ENCODE measurements at regions not wholly inside any gene's neighbourhood (a gene's known extent, or its start where the extent isn't known, plus 50 kb on each side); places are given as distances from the start of the nearest gene placed in this dataset.

DNA sequence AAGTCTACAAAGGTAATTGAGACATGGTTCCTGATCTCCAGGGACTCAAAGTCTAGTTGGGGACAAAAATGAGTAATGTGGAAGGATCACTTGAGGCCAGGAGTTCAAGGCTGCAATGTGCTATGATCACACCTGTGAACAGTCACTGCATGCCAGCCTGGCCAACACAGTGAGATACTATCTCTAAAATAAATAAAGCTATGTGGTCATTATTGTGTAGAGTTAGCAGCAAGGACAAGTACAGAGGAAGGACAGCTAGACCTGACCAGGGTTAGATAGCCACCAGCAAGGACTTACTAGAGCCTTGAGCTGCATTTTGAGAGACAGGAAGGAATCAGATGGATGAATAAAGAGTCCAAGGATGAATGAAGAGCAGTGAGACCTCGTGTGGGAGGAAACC lies 166.5 kb downstream of the MINAR1 start:
- POLR2A ChIA-PET = no interaction called here
- 44% methylated on average over 1 of the region's 1 CpG for WGBS (ENCODE audit: low lambda C conversion rate)
- TF ChIP-seq SMC3 (IDR thresholded peaks at IDR 0.05; ENCODE audit: low read depth, low read length) (no peak), FOXJ3 (CRISPR knock-in tag; IDR thresholded peaks at IDR 0.05) (no peak), RXRA (IDR thresholded peaks at IDR 0.05; ENCODE audit: borderline replicate concordance, low read depth) (no peak), CHD2 (IDR thresholded peaks at IDR 0.05; ENCODE audit: low read length, partially characterized antibody) (no peak), TEAD4 (IDR thresholded peaks at IDR 0.05; ENCODE audit: borderline replicate concordance, insufficient read depth) (no peak), TAF1 (IDR thresholded peaks at IDR 0.05; ENCODE audit: borderline replicate concordance, low read depth, low read length) (no peak), POLR2AphosphoS5 (IDR thresholded peaks at IDR 0.05; ENCODE audit: low read depth, low read length) (no peak), FOXM1 (IDR thresholded peaks at IDR 0.05; ENCODE audit: low read depth) (no peak), ELF1 (IDR thresholded peaks at IDR 0.05) (no peak)
- TF ChIP-seq, protein P1, sequence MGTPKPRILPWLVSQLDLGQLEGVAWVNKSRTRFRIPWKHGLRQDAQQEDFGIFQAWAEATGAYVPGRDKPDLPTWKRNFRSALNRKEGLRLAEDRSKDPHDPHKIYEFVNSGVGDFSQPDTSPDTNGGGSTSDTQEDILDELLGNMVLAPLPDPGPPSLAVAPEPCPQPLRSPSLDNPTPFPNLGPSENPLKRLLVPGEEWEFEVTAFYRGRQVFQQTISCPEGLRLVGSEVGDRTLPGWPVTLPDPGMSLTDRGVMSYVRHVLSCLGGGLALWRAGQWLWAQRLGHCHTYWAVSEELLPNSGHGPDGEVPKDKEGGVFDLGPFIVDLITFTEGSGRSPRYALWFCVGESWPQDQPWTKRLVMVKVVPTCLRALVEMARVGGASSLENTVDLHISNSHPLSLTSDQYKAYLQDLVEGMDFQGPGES (IDR thresholded peaks at IDR 0.05; ENCODE audit: low read depth, low read length) = no peak
- TF ChIP-seq, protein P2, sequence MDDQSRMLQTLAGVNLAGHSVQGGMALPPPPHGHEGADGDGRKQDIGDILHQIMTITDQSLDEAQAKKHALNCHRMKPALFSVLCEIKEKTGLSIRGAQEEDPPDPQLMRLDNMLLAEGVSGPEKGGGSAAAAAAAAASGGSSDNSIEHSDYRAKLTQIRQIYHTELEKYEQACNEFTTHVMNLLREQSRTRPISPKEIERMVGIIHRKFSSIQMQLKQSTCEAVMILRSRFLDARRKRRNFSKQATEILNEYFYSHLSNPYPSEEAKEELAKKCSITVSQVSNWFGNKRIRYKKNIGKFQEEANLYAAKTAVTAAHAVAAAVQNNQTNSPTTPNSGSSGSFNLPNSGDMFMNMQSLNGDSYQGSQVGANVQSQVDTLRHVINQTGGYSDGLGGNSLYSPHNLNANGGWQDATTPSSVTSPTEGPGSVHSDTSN (IDR thresholded peaks at IDR 0.05) = no peak
- TF ChIP-seq, protein P3, sequence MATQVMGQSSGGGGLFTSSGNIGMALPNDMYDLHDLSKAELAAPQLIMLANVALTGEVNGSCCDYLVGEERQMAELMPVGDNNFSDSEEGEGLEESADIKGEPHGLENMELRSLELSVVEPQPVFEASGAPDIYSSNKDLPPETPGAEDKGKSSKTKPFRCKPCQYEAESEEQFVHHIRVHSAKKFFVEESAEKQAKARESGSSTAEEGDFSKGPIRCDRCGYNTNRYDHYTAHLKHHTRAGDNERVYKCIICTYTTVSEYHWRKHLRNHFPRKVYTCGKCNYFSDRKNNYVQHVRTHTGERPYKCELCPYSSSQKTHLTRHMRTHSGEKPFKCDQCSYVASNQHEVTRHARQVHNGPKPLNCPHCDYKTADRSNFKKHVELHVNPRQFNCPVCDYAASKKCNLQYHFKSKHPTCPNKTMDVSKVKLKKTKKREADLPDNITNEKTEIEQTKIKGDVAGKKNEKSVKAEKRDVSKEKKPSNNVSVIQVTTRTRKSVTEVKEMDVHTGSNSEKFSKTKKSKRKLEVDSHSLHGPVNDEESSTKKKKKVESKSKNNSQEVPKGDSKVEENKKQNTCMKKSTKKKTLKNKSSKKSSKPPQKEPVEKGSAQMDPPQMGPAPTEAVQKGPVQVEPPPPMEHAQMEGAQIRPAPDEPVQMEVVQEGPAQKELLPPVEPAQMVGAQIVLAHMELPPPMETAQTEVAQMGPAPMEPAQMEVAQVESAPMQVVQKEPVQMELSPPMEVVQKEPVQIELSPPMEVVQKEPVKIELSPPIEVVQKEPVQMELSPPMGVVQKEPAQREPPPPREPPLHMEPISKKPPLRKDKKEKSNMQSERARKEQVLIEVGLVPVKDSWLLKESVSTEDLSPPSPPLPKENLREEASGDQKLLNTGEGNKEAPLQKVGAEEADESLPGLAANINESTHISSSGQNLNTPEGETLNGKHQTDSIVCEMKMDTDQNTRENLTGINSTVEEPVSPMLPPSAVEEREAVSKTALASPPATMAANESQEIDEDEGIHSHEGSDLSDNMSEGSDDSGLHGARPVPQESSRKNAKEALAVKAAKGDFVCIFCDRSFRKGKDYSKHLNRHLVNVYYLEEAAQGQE (IDR thresholded peaks at IDR 0.05; ENCODE audit: low read depth, low read length) = no peak
- Histone ChIP-seq H3K4me2 (no peak overlapping the region), H3F3A (replicated peaks; ENCODE audit: insufficient read depth) (no peaks in the 10 kb centered on the region), H3K4me1 (ENCODE audit: control insufficient read depth in 1 of 2, insufficient read depth in 2 of 2, low read depth in 1 of 2, low read length in 1 of 2) (no peaks in the 10 kb centered on the region), H3K36me3 (replicated peaks in 1 of 2; ENCODE audit: control insufficient read depth in 1 of 2, insufficient read depth in 2 of 2, low read length in 1 of 2) (no peaks in the 10 kb centered on the region), H3K27ac (ENCODE audit: low read depth in 2 of 2, low read length in 1 of 2) (no peak overlapping the region), H3K9me3 (no peaks in the 10 kb centered on the region), H4K20me1 (ENCODE audit: insufficient read depth) (no peaks in the 10 kb centered on the region), H3K9ac (no peak overlapping the region), H3K79me2 (ENCODE audit: insufficient read depth) (no peaks in the 10 kb centered on the region), H3K27me3 (ENCODE audit: insufficient read depth) (no peaks in the 10 kb centered on the region), H3K4me3 (ENCODE audit: low read depth in 2 of 2, low read length in 1 of 2) (no peak overlapping the region), H3K9me2 (no peaks in the 10 kb centered on the region), H2AFZ (ENCODE audit: low read depth) (no peak overlapping the region)
- CTCF ChIA-PET = interaction anchor here (1.4 to 9.7 kb wide), 4 partner anchors 12 to 261 kb away, joined by 3 to 193 read pairs (median 4); no protein-coding TSS in a partner anchor
- DNase-seq = no peak
